MM.1S (cell line): ENCODE measurements at regions not wholly inside any gene's neighbourhood (a gene's known extent, or its start where the extent isn't known, plus 50 kb on each side); places are given as distances from the start of the nearest gene placed in this dataset.

Experiments
- DNase-seq: peaks from one replicate; pipeline ENCODE4 v3.0.0-alpha.2; 2015
- H2AFZ ChIP-seq: fragments of 300-600 bp; sonication (generic); 2 replicates; pipeline ENCODE4 v1.6.0; 2016; ENCODE audit warnings: antibody characterized with exemption, low read length
- H3F3A ChIP-seq: fragments of 300-600 bp; sonication (generic); 2 replicates; pipeline ENCODE4 v1.6.1; 2016; ENCODE audit warnings: mild to moderate bottlenecking, antibody characterized with exemption, low read length, moderate library complexity, mixed read lengths; ENCODE audit not compliant: insufficient read depth
- H3K27ac ChIP-seq: fragments of 300-600 bp; sonication (generic); 2 replicates; pipeline ENCODE4 v1.5.1; 2016; ENCODE audit warnings: mild to moderate bottlenecking, low read length
- H3K27me3 ChIP-seq: fragments of 300-600 bp; sonication (generic); replicated peaks from 2 replicates; pipeline ENCODE4 v1.6.0; 2016; ENCODE audit warnings: low read length; ENCODE audit not compliant: insufficient read depth
- H3K36me3 ChIP-seq: fragments of 300-600 bp; sonication (generic); replicated peaks from 2 replicates; pipeline ENCODE4 v1.6.1; 2016; ENCODE audit warnings: mild to moderate bottlenecking, low read length, mixed read lengths; ENCODE audit not compliant: insufficient read depth
- H3K4me1 ChIP-seq: fragments of 300-600 bp; sonication (generic); 2 replicates; pipeline ENCODE4 v1.6.1; 2016; ENCODE audit warnings: low read length, mixed read lengths
- H3K4me2 ChIP-seq: fragments of 300-600 bp; sonication (generic); 2 replicates; pipeline ENCODE4 v1.6.0; 2016; ENCODE audit warnings: low read depth, low read length
- H3K4me3 ChIP-seq: fragments of 300-600 bp; sonication (generic); 2 replicates; pipeline ENCODE4 v1.5.1; 2016; ENCODE audit warnings: low read length, mixed read lengths
- H3K79me2 ChIP-seq: fragments of 300-600 bp; sonication (generic); 2 replicates; pipeline ENCODE4 v1.6.1; 2016; ENCODE audit warnings: mixed run types, low read length, mixed read lengths
- H3K9ac ChIP-seq: fragments of 300-600 bp; sonication (generic); 2 replicates; pipeline ENCODE4 v1.6.1; 2016; ENCODE audit warnings: low read length, mixed read lengths
- H3K9me2 ChIP-seq: fragments of 300-600 bp; sonication (generic); replicated peaks from 2 replicates; pipeline ENCODE4 v1.6.1; 2016; ENCODE audit warnings: mild to moderate bottlenecking, low read length, mixed read lengths; ENCODE audit not compliant: insufficient read depth
- H3K9me3 ChIP-seq: fragments of 300-600 bp; sonication (generic); replicated peaks from 2 replicates; pipeline ENCODE4 v1.6.1; 2016; ENCODE audit warnings: mild to moderate bottlenecking, low read length, mixed read lengths; ENCODE audit not compliant: insufficient read depth
- H4K20me1 ChIP-seq: fragments of 300-600 bp; sonication (generic); 2 replicates; pipeline ENCODE4 v1.6.1; 2016; ENCODE audit warnings: mild to moderate bottlenecking, low read length, moderate library complexity, mixed read lengths; ENCODE audit not compliant: insufficient read depth
- EZH2 ChIP-seq: fragments of 300-600 bp; sonication (generic); optimal IDR thresholded peaks from 2 replicates; pipeline ENCODE3; 2017; ENCODE audit warnings: low read depth, mild to moderate bottlenecking, antibody characterized with exemption, low read length, mixed read lengths
- EZH2phosphoT487 ChIP-seq: fragments of 300-600 bp; sonication (generic); IDR thresholded peaks from 2 replicates; pipeline ENCODE4 v1.6.1; 2018; ENCODE audit warnings: antibody characterized with exemption, low read length
- TF ChIP-seq, protein P1 (sequence below): fragments of 300-600 bp; sonication (generic); IDR thresholded peaks from 2 replicates; pipeline ENCODE4 v1.5.1; 2016; ENCODE audit warnings: antibody characterized with exemption, low read length, mixed read lengths

DNA sequence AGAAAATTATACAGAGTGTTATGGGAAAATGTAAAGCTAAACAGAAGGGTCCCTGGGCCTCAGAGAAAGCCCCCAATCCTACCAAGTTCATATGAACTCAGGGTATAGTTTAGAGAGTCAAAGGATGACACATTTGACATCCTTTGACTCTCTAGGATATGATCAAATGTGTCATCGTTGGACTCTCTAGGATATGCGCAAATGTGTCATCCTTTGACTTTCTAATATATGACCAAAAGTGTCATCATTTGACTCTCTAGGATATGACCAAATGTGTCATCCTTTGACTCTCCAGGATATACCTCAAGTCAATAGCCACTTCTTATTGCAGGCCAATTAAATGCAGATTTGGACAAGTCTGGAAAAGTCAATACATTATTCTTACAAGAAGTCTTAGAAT, 204.8 kb upstream of the IGF1 start:
- Histone ChIP-seq H3K4me2 (no peak overlapping the region), H3K27me3 (no peaks in the 10 kb centered on the region), H3K4me3 (no peak overlapping the region), H4K20me1 (no peaks in the 10 kb centered on the region), H3F3A (no peaks in the 10 kb centered on the region), H3K9me3 (no peaks in the 10 kb centered on the region), H3K27ac (no peak overlapping the region), H3K36me3 (no peaks in the 10 kb centered on the region), H2AFZ (no peak overlapping the region), H3K4me1 (no peaks in the 10 kb centered on the region), H3K9ac (no peak overlapping the region), H3K9me2 (no peaks in the 10 kb centered on the region), H3K79me2 (no peaks in the 10 kb centered on the region)
- TF ChIP-seq, protein P1, sequence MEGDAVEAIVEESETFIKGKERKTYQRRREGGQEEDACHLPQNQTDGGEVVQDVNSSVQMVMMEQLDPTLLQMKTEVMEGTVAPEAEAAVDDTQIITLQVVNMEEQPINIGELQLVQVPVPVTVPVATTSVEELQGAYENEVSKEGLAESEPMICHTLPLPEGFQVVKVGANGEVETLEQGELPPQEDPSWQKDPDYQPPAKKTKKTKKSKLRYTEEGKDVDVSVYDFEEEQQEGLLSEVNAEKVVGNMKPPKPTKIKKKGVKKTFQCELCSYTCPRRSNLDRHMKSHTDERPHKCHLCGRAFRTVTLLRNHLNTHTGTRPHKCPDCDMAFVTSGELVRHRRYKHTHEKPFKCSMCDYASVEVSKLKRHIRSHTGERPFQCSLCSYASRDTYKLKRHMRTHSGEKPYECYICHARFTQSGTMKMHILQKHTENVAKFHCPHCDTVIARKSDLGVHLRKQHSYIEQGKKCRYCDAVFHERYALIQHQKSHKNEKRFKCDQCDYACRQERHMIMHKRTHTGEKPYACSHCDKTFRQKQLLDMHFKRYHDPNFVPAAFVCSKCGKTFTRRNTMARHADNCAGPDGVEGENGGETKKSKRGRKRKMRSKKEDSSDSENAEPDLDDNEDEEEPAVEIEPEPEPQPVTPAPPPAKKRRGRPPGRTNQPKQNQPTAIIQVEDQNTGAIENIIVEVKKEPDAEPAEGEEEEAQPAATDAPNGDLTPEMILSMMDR: no peak
- TF ChIP-seq EZH2 (no peak), EZH2phosphoT487 (no peak)
- no peak for DNase-seq

DNA sequence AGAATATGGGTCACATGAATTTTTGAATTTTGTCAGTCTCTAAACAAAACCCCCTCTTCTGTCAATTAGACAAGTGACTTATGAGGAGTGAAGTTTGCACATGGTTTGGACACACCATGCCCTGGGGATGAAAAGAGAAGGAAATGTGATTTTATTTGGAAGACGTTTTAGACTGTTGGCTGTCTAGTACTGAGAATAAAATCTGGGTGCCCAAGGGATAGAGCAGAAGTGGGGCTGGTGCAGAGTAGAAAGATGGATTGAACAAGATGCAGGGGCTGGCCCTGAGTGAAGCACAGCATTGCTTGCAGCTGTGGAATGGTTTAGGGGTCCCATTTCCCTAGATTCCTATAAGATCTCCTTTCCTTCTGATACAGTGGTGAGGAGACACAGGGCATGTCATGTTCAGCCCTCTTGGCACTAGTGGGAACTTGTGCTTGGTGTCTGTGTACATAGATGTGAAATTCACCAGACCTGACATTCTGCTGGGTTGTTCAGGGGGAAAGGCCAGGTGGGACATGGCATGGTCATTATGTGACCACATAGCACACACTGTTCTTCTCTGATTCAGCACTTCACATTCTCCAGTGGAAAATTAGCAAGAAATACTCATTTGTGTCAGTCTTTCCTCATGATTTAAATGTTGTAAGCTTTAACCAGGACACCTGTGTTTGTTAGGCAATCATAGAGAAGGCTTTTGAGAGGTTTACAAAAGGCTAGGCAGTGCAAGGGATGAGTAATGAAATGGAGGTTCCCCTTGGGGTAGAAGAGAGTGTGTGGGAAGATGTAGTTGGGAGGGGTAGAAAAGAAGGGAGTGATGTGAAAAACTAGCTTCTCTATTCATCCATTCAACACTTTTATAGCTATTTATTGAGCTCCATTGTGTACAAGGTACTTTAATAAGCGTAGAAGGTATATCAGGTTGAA, 202.3 kb upstream of the IGF1 start:
- Histone ChIP-seq H3K4me2 (no peak overlapping the region), H3F3A (no peaks in the 10 kb centered on the region), H3K27me3 (no peaks in the 10 kb centered on the region), H3K9ac (no peak overlapping the region), H3K36me3 (no peaks in the 10 kb centered on the region), H2AFZ (no peak overlapping the region), H3K9me3 (no peaks in the 10 kb centered on the region), H3K79me2 (no peaks in the 10 kb centered on the region), H4K20me1 (no peaks in the 10 kb centered on the region), H3K9me2 (no peaks in the 10 kb centered on the region), H3K4me3 (no peak overlapping the region), H3K27ac (no peak overlapping the region), H3K4me1 (no peaks in the 10 kb centered on the region)
- DNase-seq: no peak
- TF ChIP-seq EZH2phosphoT487 (no peak), EZH2 (no peak)
- TF ChIP-seq, protein P1: no peak

DNA sequence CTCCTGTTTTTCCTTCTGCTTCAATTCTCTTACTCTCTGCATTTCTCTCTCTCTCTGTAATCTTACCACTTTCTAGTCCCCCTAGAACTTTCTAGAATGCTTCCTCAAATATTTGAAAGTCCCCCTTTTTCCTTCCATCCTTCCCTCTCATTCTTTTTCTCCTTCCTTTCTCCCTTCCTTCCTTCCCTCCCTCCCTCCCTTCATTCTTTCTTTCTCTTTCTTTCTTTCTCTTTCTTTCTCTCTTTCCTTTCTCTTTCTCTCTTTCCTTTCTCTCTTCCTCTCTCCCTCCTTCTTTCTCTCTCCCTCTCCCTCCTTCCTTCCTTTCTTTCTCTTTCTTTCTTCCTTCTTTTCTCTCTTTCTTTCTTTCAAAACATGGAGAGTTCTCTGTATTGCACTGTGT, 201.4 kb upstream of the IGF1 start:
- no peak overlapping the region for H3K27ac ChIP-seq
- H3K9me3 ChIP-seq: no peaks in the 10 kb centered on the region
- H3K4me2 ChIP-seq: no peak overlapping the region
- no peaks in the 10 kb centered on the region for H3F3A ChIP-seq
- no peaks in the 10 kb centered on the region for H4K20me1 ChIP-seq
- H3K79me2 ChIP-seq: no peaks in the 10 kb centered on the region
- no peaks in the 10 kb centered on the region for H3K9me2 ChIP-seq
- DNase-seq: no peak
- TF ChIP-seq EZH2phosphoT487 (no peak), EZH2 (no peak)
- TF ChIP-seq, protein P1: no peak
- no peaks in the 10 kb centered on the region for H3K36me3 ChIP-seq
- no peak overlapping the region for H2AFZ ChIP-seq
- no peaks in the 10 kb centered on the region for H3K4me1 ChIP-seq
- H3K27me3 ChIP-seq: no peaks in the 10 kb centered on the region
- H3K4me3 ChIP-seq: no peak overlapping the region
- H3K9ac ChIP-seq: no peak overlapping the region
